K562 (cell line): ENCODE measurements at regions not wholly inside any gene's neighbourhood (a gene's known extent, or its start where the extent isn't known, plus 50 kb on each side); places are given as distances from the start of the nearest gene placed in this dataset.

ENCODE experiments used
- ATAC-seq: fragments of 200-7000 bp; cut with Tn5 transposase; 3 replicates; pipeline ENCODE4 v1.9.1; 2020; ENCODE audit warnings: moderate library complexity
- BruUV-seq: library from RNA; stranded (reverse); fragments of 400-500 nt; replicated peaks from 2 replicates; lab custom pipeline; 2021; lab: Mats Ljungman, UMichigan
- CTCF ChIA-PET: fragments of 300-600 bp; formaldehyde crosslinking; extraction: SDS; loops from one replicate; lab custom pipeline; 2021; ENCODE audit warnings: low intra/inter-chr PET ratio; lab: Yijun Ruan, JAX
- POLR2A ChIA-PET: fragments of 300-600, 350-650 bp; sonication (Branson Sonifier 250); formaldehyde crosslinking; extraction: SDS; loops from one replicate; lab custom pipeline; 2021; ENCODE audit warnings: antibody characterized with exemption, inconsistent platforms; lab: Yijun Ruan, JAX
- DNase-seq, 4 experiments: peaks; one replicate each; pipeline versions ENCODE4 v3.0.0 to v3.0.0-alpha.2; 2011 to 2018; ENCODE audit warnings: low spot score in 3 of 4, mixed read lengths in 3 of 4; ENCODE audit errors: extremely low read depth in 1 of 4
- FAIRE-seq: peaks from 2 replicates; lab custom pipeline; 2011; peaks lifted over from hg19 to GRCh38; lab: Jason Lieb, UNC
- H2AFZ ChIP-seq: 2 replicates; pipeline ENCODE4 v1.6.0; 2011; ENCODE audit warnings: low read depth, low read length, control low read depth, inconsistent platforms
- H3K27ac ChIP-seq: fragments of 200-600 bp; 3 replicates; pipeline ENCODE4 v1.8.0; 2011; ENCODE audit warnings: low read depth, mild to moderate bottlenecking, control low read depth, inconsistent platforms, low read length, moderate library complexity, mixed read lengths; ENCODE audit errors: extremely low read depth
- H3K27me3 ChIP-seq, 2 experiments: fragments of 300-600 bp in 1 of 2; 2 replicates in 1 of 2; 3 replicates in 1 of 2; pipeline versions ENCODE4 v1.6.0 to v1.8.0; 2011; ENCODE audit warnings: inconsistent platforms in 2 of 2, low read length in 2 of 2, mild to moderate bottlenecking in 1 of 2, mixed read lengths in 1 of 2, moderate library complexity in 1 of 2; ENCODE audit not compliant: control insufficient read depth in 2 of 2, insufficient read depth in 2 of 2
- H3K36me3 ChIP-seq: fragments of 300-600 bp; 3 replicates; pipeline ENCODE4 v1.8.0; 2011; ENCODE audit warnings: mild to moderate bottlenecking, low read length, inconsistent platforms; ENCODE audit not compliant: control insufficient read depth, insufficient read depth
- H3K4me1 ChIP-seq, 2 experiments: fragments of 200-600 bp in 1 of 2; replicated peaks in 1 of 2; 2 replicates in 1 of 2; 3 replicates in 1 of 2; pipeline versions ENCODE4 v1.5.1 to v1.8.0; 2011; ENCODE audit warnings: inconsistent platforms in 2 of 2, low read length in 2 of 2, mild to moderate bottlenecking in 1 of 2, mixed read lengths in 1 of 2, moderate library complexity in 1 of 2; ENCODE audit not compliant: control insufficient read depth in 2 of 2, insufficient read depth in 2 of 2
- H3K4me2 ChIP-seq: 2 replicates; pipeline ENCODE4 v1.6.1; 2011; ENCODE audit warnings: low read length, control low read depth, inconsistent platforms, mixed read lengths; ENCODE audit not compliant: insufficient read depth
- H3K4me3 ChIP-seq: fragments of 200-600 bp; sonication (generic), shearing (Covaris generic); 2 replicates; pipeline ENCODE4 v1.5.1; 2016; ENCODE audit warnings: control low read depth, inconsistent platforms
- H3K79me2 ChIP-seq: fragments of 200-600 bp; 3 replicates; pipeline ENCODE4 v1.8.0; 2011; ENCODE audit warnings: low read length, inconsistent platforms; ENCODE audit not compliant: control insufficient read depth, insufficient read depth
- H3K9ac ChIP-seq, 2 experiments: 2 replicates each; pipeline versions ENCODE4 v1.6.0 to v1.6.1; 2011; ENCODE audit warnings: low read depth in 2 of 2, low read length in 2 of 2, control low read depth in 1 of 2, inconsistent platforms in 1 of 2, mild to moderate bottlenecking in 1 of 2, mixed read lengths in 1 of 2; ENCODE audit not compliant: insufficient read depth in 1 of 2
- H3K9me1 ChIP-seq: one replicate; pipeline ENCODE4 v1.6.0; 2011; ENCODE audit warnings: inconsistent platforms, mild to moderate bottlenecking, low read length, moderate library complexity; ENCODE audit not compliant: control insufficient read depth, insufficient read depth
- H3K9me3 ChIP-seq: replicated peaks from 2 replicates; pipeline ENCODE4 v1.5.1; 2011; ENCODE audit warnings: low read depth, low read length, inconsistent platforms; ENCODE audit not compliant: control insufficient read depth, insufficient read depth
- H4K20me1 ChIP-seq: replicated peaks from 2 replicates; pipeline ENCODE4 v1.6.1; 2011; ENCODE audit warnings: low read length, inconsistent platforms, mixed read lengths; ENCODE audit not compliant: control insufficient read depth, insufficient read depth
- ADNP ChIP-seq: fragments of 200-800 bp; sonication (Bioruptor generic); IDR thresholded peaks from 2 replicates; pipeline ENCODE4 v1.6.1; 2016; ENCODE audit warnings: missing genetic modification characterization, missing compliant biosample characterization
- CREM ChIP-seq: IDR thresholded peaks from 2 replicates; pipeline ENCODE4 v1.6.1; 2014; ENCODE audit warnings: antibody characterized with exemption, low read depth
- LARP7 ChIP-seq: fragments of 450-650 bp; IDR thresholded peaks from 2 replicates; pipeline ENCODE4 v1.6.1; 2016
- MIER1 ChIP-seq: fragments of 450-650 bp; IDR thresholded peaks from 2 replicates; pipeline ENCODE4 v1.6.1; 2016; ENCODE audit warnings: antibody characterized with exemption, mild to moderate bottlenecking, low read depth
- RBM15 ChIP-seq: fragments of 200-400 bp; formaldehyde crosslinking; IDR thresholded peaks from 2 replicates; pipeline ENCODE4 v1.6.1; 2018; ENCODE audit warnings: mild to moderate bottlenecking, low read length, moderate library complexity; ENCODE audit not compliant: insufficient read depth
- RBM17 ChIP-seq: fragments of 200-400 bp; formaldehyde crosslinking; IDR thresholded peaks from 2 replicates; pipeline ENCODE4 v1.6.1; 2017; ENCODE audit warnings: low read depth, mild to moderate bottlenecking, low read length, borderline replicate concordance
- REST ChIP-seq, 2 experiments: fragments of 450-650 bp; formaldehyde crosslinking in 1 of 2; IDR thresholded peaks; 2 replicates each; pipeline versions ENCODE4 v1.4.0 to v1.6.1; 2014 to 2020; ENCODE audit warnings: mild to moderate bottlenecking in 2 of 2, borderline replicate concordance in 1 of 2, low read depth in 1 of 2
- TCF15 ChIP-seq: fragments of 250-450 bp; sonication (Bioruptor Pico); IDR thresholded peaks from 2 replicates; pipeline ENCODE4 v1.8.0; 2022; ENCODE audit warnings: moderate library complexity, mild to moderate bottlenecking, inconsistent platforms
- TRIM24 ChIP-seq, 2 experiments: fragments of 450-650 bp; IDR thresholded peaks; 2 replicates each; pipeline ENCODE4 v1.6.1; 2016
- ZFPM2 ChIP-seq: fragments of 250-450 bp; sonication (Bioruptor Pico); IDR thresholded peaks from 2 replicates; pipeline ENCODE4 v1.5.1; 2022; ENCODE audit warnings: mild to moderate bottlenecking
- ZNF280B ChIP-seq: fragments of 250-450 bp; sonication (Bioruptor Pico); IDR thresholded peaks from 2 replicates; pipeline ENCODE4 v1.5.1; 2021; ENCODE audit warnings: mild to moderate bottlenecking
- ZNF282 ChIP-seq: sonication (generic); formaldehyde crosslinking; IDR thresholded peaks from 2 replicates; pipeline ENCODE4 v1.8.1; 2023; ENCODE audit warnings: missing genetic modification reagents
- ZNF347 ChIP-seq: fragments of 450-650 bp; formaldehyde crosslinking; IDR thresholded peaks from 2 replicates; pipeline ENCODE4 v1.4.0; 2020; ENCODE audit warnings: low read depth, mild to moderate bottlenecking, moderate library complexity
- WGBS: fragments of 100-300 bp; shearing (Covaris generic); methylation state at CpG from one replicate; pipeline ENCODE4 v1.1.6; 2016; ENCODE audit warnings: low coverage, mixed read lengths; ENCODE audit not compliant: insufficient coverage; ENCODE audit errors: missing lambda C conversion rate; 5-methylcytosine and 5-hydroxymethylcytosine counted together
- in situ Hi-C: fragments of 300-500 bp; cut with MboI; formaldehyde crosslinking; loops from 4 replicates; pipeline ENCODE4 v1.15.0; 2018; ENCODE audit warnings: inconsistent platforms, mixed read lengths
- intact Hi-C: fragments of 100-400 bp; cut with micrococcal nuclease; formaldehyde crosslinking; loops from 2 replicates; pipeline ENCODE4 v1.14.2; 2022

- TF ChIP-seq CREM: no peak
- TF ChIP-seq, all 486 proteins: peak for 0
Measured at GRCh38 chr5:67802766-67803165, 412.8 kb upstream of the PIK3R1 start (continued).

- no peak overlapping the region for H2AFZ ChIP-seq
- no peak for ATAC-seq
- no peak for DNase-seq
- H3K4me3 ChIP-seq: no peak overlapping the region
- in situ Hi-C loops (no loop called here), intact Hi-C loops (no loop called here)
- no peaks in the 10 kb centered on the region for H3K9me3 ChIP-seq
- H4K20me1 ChIP-seq: no peaks in the 10 kb centered on the region
- H3K79me2 ChIP-seq: no peaks in the 10 kb centered on the region
- CTCF ChIA-PET: no interaction called here
- H3K9me1 ChIP-seq: no peaks in the 10 kb centered on the region
- POLR2A ChIA-PET: no interaction called here
- no peaks in the 10 kb centered on the region for H3K4me1 ChIP-seq
- H3K4me2 ChIP-seq: no peak overlapping the region
- no peaks in the 10 kb centered on the region for H3K36me3 ChIP-seq
- H3K9ac ChIP-seq: no peak overlapping the region
- FAIRE-seq: no peak
- H3K27me3 ChIP-seq: no peaks in the 10 kb centered on the region
- H3K27ac ChIP-seq: no peak overlapping the region
- BruUV-seq: no TSS peak
- 26% methylated on average over 5 of the region's 5 CpGs for WGBS
- TF ChIP-seq TCF15 (CRISPR knock-in tag): no peak
- TF ChIP-seq ZNF282: no peak
- no peak for TF ChIP-seq MIER1
- TF ChIP-seq LARP7: no peak
- TF ChIP-seq REST (IDR thresholded peaks at IDR 0.05; ENCODE audit: borderline replicate concordance): no peak
- no peak for TF ChIP-seq REST (CRISPR knock-in tag; IDR thresholded peaks at IDR 0.05; ENCODE audit: low read depth)
- TF ChIP-seq ZNF347 (CRISPR knock-in tag): no peak
- no peak for TF ChIP-seq RBM15
- TF ChIP-seq TRIM24 (IDR thresholded peaks at IDR 0.05): no peak
- TF ChIP-seq ZNF280B: no peak
- TF ChIP-seq ADNP (tag): no peak
- no peak for TF ChIP-seq ZFPM2 (CRISPR knock-in tag)
- TF ChIP-seq RBM17: no peak
Measured at GRCh38 chr5:67799732-67800234, 415.8 kb upstream of the PIK3R1 start.
